H1 (cell line): ENCODE measurements at regions not wholly inside any gene's neighbourhood (a gene's known extent, or its start where the extent isn't known, plus 50 kb on each side); places are given as distances from the start of the nearest gene placed in this dataset.

ENCODE experiments used
- CREB1 ChIP-seq: IDR thresholded peaks from 2 replicates; pipeline ENCODE4 v1.6.1; 2012; ENCODE audit warnings: inconsistent platforms
- GTF2F1 ChIP-seq: IDR thresholded peaks from 2 replicates; pipeline ENCODE4 v1.6.1; 2012; ENCODE audit warnings: low read depth, low read length, improper control_type of control experiment, borderline replicate concordance
- JUND ChIP-seq: IDR thresholded peaks from 2 replicates; pipeline ENCODE4 v1.6.1; 2011; ENCODE audit warnings: mild to moderate bottlenecking, improper control_type of control experiment, low read length
- NRF1 ChIP-seq: IDR thresholded peaks from 2 replicates; pipeline ENCODE4 v1.6.1; 2011; ENCODE audit warnings: mild to moderate bottlenecking, low read depth, low read length, improper control_type of control experiment
- POLR2A ChIP-seq, 2 experiments: IDR thresholded peaks; 1 replicate in 1 of 2; 2 replicates in 1 of 2; pipeline ENCODE4 v1.6.1; 2011; ENCODE audit warnings: low read depth in 2 of 2, low read length in 2 of 2, mild to moderate bottlenecking in 2 of 2; ENCODE audit errors: control extremely low read depth in 1 of 2
- POLR2AphosphoS5 ChIP-seq: IDR thresholded peaks from 2 replicates; pipeline ENCODE4 v1.6.1; 2011; ENCODE audit warnings: low read depth, low read length
- RAD21 ChIP-seq, 2 experiments: IDR thresholded peaks in 1 of 2; conservative IDR thresholded peaks in 1 of 2; 2 replicates each; pipeline ENCODE4 v1.6.1; 2011; ENCODE audit warnings: low read depth in 2 of 2, low read length in 2 of 2, improper control_type of control experiment in 1 of 2, inconsistent platforms in 1 of 2, mild to moderate bottlenecking in 1 of 2, moderate library complexity in 1 of 2
- RFX5 ChIP-seq: IDR thresholded peaks from 2 replicates; pipeline ENCODE4 v1.6.1; 2011; ENCODE audit warnings: low read depth, low read length, improper control_type of control experiment, borderline replicate concordance
- SRF ChIP-seq: IDR thresholded peaks from 2 replicates; pipeline ENCODE4 v1.6.1; 2011; ENCODE audit warnings: mild to moderate bottlenecking, low read depth, low read length, moderate library complexity
- TAF1 ChIP-seq: IDR thresholded peaks from 2 replicates; pipeline ENCODE4 v1.6.1; 2011; ENCODE audit warnings: mild to moderate bottlenecking, low read depth, low read length
- YY1 ChIP-seq: IDR thresholded peaks from 2 replicates; pipeline ENCODE4 v1.6.1; 2011; ENCODE audit warnings: low read depth, mild to moderate bottlenecking, low read length
- TF ChIP-seq, protein P1 (sequence below), 3 experiments: IDR thresholded peaks; 1 replicate in 2 of 3; 2 replicates in 1 of 3; pipeline versions ENCODE4 v1.5.1 to v1.6.1; 2011; ENCODE audit warnings: low read length in 3 of 3, mild to moderate bottlenecking in 3 of 3, inconsistent platforms in 2 of 3, low read depth in 1 of 3, moderate library complexity in 1 of 3; ENCODE audit not compliant: insufficient read depth in 1 of 3; ENCODE audit errors: control extremely low read depth in 1 of 3
- TF ChIP-seq, protein P2 (sequence below): IDR thresholded peaks from 2 replicates; pipeline ENCODE4 v1.6.1; 2012; ENCODE audit warnings: low read length, inconsistent platforms
- TF ChIP-seq, protein P3 (sequence below): IDR thresholded peaks from 2 replicates; pipeline ENCODE4 v1.6.1; 2012; ENCODE audit warnings: inconsistent platforms

DNA sequence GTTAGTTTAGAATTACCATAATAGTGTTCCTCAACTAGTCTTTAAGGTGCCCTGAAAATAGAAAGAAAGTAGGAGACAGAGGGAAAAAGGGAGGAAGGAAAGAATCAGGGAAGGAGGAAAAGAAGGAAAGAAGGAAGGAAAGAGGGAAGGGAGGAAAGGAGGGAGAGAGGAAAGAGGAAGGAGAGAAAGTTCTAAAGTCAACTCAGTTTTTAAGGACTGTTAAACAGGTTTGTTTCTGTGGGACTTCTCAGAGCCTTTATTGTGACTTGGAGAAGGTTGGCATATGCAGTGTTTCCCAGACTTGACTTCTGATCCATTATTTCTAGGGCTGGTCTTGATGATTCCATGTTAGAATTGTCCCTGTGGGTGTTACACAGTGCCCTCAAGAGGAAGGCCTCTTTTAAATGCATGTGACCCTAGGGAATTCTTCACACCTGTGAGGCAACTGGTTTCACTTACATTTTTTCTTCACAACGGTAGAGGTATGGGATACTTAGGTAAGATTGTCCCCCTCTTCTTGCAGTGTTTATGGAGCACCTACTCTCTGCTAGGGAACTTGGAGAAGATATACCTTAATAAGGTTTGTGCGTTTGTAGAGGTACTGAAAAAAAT lies 132.7 kb upstream of the GMDS start:
- TF ChIP-seq CREB1: no peak
- TF ChIP-seq RAD21 (IDR thresholded peaks at IDR 0.05 in 1 of 2, conservative IDR thresholded peaks at IDR 0.05 in 1 of 2; ENCODE audit: low read depth in 2 of 2, low read length in 2 of 2): no peak
- TF ChIP-seq TAF1: no peak
- no peak for TF ChIP-seq POLR2A (IDR thresholded peaks at IDR 0.05; ENCODE audit: control extremely low read depth in 1 of 2, low read depth in 2 of 2, low read length in 2 of 2)
- TF ChIP-seq, protein P1, sequence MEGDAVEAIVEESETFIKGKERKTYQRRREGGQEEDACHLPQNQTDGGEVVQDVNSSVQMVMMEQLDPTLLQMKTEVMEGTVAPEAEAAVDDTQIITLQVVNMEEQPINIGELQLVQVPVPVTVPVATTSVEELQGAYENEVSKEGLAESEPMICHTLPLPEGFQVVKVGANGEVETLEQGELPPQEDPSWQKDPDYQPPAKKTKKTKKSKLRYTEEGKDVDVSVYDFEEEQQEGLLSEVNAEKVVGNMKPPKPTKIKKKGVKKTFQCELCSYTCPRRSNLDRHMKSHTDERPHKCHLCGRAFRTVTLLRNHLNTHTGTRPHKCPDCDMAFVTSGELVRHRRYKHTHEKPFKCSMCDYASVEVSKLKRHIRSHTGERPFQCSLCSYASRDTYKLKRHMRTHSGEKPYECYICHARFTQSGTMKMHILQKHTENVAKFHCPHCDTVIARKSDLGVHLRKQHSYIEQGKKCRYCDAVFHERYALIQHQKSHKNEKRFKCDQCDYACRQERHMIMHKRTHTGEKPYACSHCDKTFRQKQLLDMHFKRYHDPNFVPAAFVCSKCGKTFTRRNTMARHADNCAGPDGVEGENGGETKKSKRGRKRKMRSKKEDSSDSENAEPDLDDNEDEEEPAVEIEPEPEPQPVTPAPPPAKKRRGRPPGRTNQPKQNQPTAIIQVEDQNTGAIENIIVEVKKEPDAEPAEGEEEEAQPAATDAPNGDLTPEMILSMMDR (IDR thresholded peaks at IDR 0.05; ENCODE audit: control extremely low read depth in 1 of 3, insufficient read depth in 1 of 3, low read depth in 1 of 3, low read length in 3 of 3): no peak
- no peak for TF ChIP-seq POLR2AphosphoS5
- TF ChIP-seq, protein P2, sequence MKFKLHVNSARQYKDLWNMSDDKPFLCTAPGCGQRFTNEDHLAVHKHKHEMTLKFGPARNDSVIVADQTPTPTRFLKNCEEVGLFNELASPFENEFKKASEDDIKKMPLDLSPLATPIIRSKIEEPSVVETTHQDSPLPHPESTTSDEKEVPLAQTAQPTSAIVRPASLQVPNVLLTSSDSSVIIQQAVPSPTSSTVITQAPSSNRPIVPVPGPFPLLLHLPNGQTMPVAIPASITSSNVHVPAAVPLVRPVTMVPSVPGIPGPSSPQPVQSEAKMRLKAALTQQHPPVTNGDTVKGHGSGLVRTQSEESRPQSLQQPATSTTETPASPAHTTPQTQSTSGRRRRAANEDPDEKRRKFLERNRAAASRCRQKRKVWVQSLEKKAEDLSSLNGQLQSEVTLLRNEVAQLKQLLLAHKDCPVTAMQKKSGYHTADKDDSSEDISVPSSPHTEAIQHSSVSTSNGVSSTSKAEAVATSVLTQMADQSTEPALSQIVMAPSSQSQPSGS: no peak
- TF ChIP-seq, protein P3, sequence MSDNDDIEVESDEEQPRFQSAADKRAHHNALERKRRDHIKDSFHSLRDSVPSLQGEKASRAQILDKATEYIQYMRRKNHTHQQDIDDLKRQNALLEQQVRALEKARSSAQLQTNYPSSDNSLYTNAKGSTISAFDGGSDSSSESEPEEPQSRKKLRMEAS: peak; percentile 38; the same call in 1 of the 2 replicates
- no peak for TF ChIP-seq JUND
- TF ChIP-seq GTF2F1: no peak
- no peak for TF ChIP-seq RFX5
- no peak for TF ChIP-seq SRF
- TF ChIP-seq YY1: no peak
- no peak for TF ChIP-seq NRF1
